ENCODE measurements at regions not wholly inside any gene's neighbourhood (a gene's known extent, or its start where the extent isn't known, plus 50 kb on each side); places are given as distances from the start of the nearest gene placed in this dataset.

DNA sequence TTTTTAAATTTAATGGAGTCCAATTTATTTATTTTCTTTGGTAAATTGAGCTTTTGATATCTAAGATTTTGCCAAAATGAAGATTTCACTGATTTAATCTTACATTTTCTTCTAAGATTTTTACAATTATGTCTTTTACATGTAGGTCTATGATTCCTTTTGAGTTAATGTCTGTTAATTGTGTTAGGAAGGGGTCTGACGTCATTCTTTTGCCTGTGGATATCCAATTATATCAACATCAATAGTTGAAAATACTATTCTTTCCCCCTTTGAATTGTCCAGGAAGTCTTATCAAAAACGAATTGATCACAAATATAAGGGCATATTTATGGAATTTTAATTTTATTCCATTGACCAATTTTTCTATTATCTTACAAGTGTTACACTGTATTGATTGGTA, 1258.8 kb upstream of the B3GALT2 start:
- Histone ChIP-seq H3K4me3 (ENCODE audit: low read length) (no peak overlapping the region), H3K27me3 (ENCODE audit: control insufficient read depth, insufficient read depth, low read length) (no peaks in the 10 kb centered on the region), H3K27ac (ENCODE audit: low read length) (no peak overlapping the region), H3K4me1 (ENCODE audit: control insufficient read depth, insufficient read depth, low read length) (no peaks in the 10 kb centered on the region), H3K9me3 (ENCODE audit: control insufficient read depth, insufficient read depth, low read length) (no peaks in the 10 kb centered on the region), H3K36me3 (ENCODE audit: control insufficient read depth, insufficient read depth, low read length) (no peaks in the 10 kb centered on the region)
- no peaks in the 10 kb centered on the region for H3K4me1 Mint-ChIP-seq
- DNase-seq (no peak), ATAC-seq (no peak)
- TF ChIP-seq CTCF (IDR thresholded peaks at IDR 0.05): no peak
- no CpG with 5 or more reads among the region's 2 CpGs for whole genome bisulfite sequencing (ENCODE audit: insufficient coverage)
- no peak overlapping the region for H3K27ac Mint-ChIP-seq
- no peak overlapping the region for H3K4me3 Mint-ChIP-seq
- H3K27me3 Mint-ChIP-seq (ENCODE audit: low read depth in 2 of 2): no peaks in the 10 kb centered on the region
- H3K36me3 Mint-ChIP-seq: no peaks in the 10 kb centered on the region
- intact Hi-C loops (cut with micrococcal nuclease): no loop called here
- peaks cover 13 to 25% of the 10 kb centered on the region in 2 donors for H3K9me3 Mint-ChIP-seq

DNA sequence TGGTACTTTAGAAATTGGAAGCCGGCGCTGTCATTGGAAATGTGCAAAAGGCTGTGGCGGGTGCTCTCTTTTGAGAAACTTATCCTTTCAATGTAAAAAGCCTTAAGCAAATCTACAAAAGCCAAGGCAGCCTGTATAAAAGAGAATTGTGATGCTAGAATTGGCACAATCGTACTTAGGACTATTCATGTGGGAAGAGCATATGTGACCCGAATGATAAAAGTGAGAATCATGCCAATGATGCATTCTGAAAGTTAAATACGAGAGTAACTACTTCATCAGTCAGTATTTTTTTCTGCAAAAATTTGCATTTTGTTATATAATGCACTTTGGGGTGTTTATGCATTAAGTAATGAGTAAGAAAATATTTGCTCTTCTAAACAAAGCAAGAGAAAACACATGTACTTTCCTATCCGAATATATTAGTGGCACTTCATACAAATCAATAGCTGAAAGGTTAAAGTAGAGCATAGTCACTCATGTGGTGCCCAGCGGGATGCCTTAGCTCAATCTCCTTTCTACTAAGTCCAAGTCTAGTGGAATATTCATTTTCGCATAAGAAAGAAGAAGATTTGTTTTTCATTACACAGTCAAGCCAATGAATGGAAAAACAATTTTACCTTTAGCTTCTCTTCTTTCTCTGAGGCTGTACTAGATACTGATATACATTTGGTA, 1256.6 kb upstream of the B3GALT2 start:
- 96% methylated on average over 7 of the region's 9 CpGs for WGBS (ENCODE audit: insufficient coverage)
- Mint-ChIP-seq H3K4me3 (no peak overlapping the region), H3K4me1 (no peaks in the 10 kb centered on the region), H3K9me3 (peaks cover 15 to 19% of the 10 kb centered on the region in 2 donors), H3K27ac (no peak overlapping the region), H3K27me3 (ENCODE audit: low read depth in 2 of 2) (no peaks in the 10 kb centered on the region), H3K36me3 (peaks cover 12% of the 10 kb centered on the region)
- no peaks in the 10 kb centered on the region for H3K27me3 ChIP-seq (ENCODE audit: control insufficient read depth, insufficient read depth, low read length)
- no peak overlapping the region for H3K4me3 ChIP-seq (ENCODE audit: low read length)
- no peaks in the 10 kb centered on the region for H3K36me3 ChIP-seq (ENCODE audit: control insufficient read depth, insufficient read depth, low read length)
- TF ChIP-seq CTCF (IDR thresholded peaks at IDR 0.05): no peak
- H3K9me3 ChIP-seq (ENCODE audit: control insufficient read depth, insufficient read depth, low read length): no peaks in the 10 kb centered on the region
- DNase-seq (no peak), ATAC-seq (no peak)
- no peak overlapping the region for H3K27ac ChIP-seq (ENCODE audit: low read length)
- intact Hi-C loops (cut with micrococcal nuclease): no loop called here
- H3K4me1 ChIP-seq (ENCODE audit: control insufficient read depth, insufficient read depth, low read length): no peaks in the 10 kb centered on the region

DNA sequence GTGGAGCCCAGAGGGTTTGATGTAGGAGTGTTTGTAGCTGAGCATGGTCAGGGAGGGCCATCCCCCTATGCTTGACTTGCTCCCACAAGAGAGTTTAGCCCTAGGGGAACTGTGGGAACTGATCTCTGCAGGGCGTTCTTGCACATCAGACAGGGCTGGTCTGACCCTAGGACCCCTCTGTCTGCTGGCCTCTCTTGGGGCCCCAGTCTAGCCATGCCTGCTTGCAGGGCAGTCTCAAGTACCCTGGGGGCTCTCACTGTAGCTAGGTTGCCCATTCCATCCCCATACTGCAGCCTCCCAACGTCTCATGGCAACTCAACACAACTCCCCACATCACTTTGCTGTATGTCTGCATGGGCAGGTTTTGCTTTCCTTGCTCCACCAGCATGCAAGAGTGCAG, 1250.7 kb upstream of the B3GALT2 start:
- intact Hi-C loops (cut with micrococcal nuclease): no loop called here
- H3K27ac ChIP-seq (ENCODE audit: low read length): no peak overlapping the region
- ATAC-seq (no peak), DNase-seq (no peak)
- no peaks in the 10 kb centered on the region for H3K27me3 Mint-ChIP-seq (ENCODE audit: low read depth in 2 of 2)
- H3K9me3 ChIP-seq (ENCODE audit: control insufficient read depth, insufficient read depth, low read length): peaks cover 4% of the 10 kb centered on the region
- H3K4me3 Mint-ChIP-seq: no peak overlapping the region
- H3K4me3 ChIP-seq (ENCODE audit: low read length): no peak overlapping the region
- H3K4me1 Mint-ChIP-seq: no peaks in the 10 kb centered on the region
- H3K27ac Mint-ChIP-seq: no peak overlapping the region
- WGBS (ENCODE audit: insufficient coverage): 76% methylated on average over 2 of the region's 2 CpGs
- no peak for TF ChIP-seq CTCF (IDR thresholded peaks at IDR 0.05)
- H3K36me3 Mint-ChIP-seq: peaks cover 16% of the 10 kb centered on the region
- H3K27me3 ChIP-seq (ENCODE audit: control insufficient read depth, insufficient read depth, low read length): no peaks in the 10 kb centered on the region
- H3K36me3 ChIP-seq (ENCODE audit: control insufficient read depth, insufficient read depth, low read length): no peaks in the 10 kb centered on the region
- no peaks in the 10 kb centered on the region for H3K4me1 ChIP-seq (ENCODE audit: control insufficient read depth, insufficient read depth, low read length)
- H3K9me3 Mint-ChIP-seq: peaks cover 9 to 10% of the 10 kb centered on the region in 2 donors

DNA sequence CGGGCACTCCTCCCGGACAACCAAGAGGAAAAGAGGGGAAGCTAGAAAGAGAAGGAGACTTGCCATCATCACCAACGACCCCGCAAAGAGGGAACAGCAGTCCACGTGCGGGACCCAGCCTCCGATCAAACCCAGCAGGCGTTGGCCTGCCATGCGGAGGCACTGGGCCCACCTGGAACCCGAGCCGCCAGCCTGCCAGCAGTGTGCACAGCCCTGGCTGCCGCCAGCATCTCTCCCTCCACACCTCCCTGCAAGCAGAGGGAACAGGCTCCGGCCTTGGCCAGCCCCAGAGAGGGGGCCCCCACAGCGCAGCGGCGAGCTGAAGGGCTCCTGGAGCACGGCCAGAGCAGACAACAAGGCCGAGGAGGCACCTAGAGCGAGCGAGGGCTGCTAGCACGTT, 1244.7 kb upstream of the B3GALT2 start:
- no peak for ATAC-seq
- no peak for DNase-seq
- H3K36me3 ChIP-seq (ENCODE audit: control insufficient read depth, insufficient read depth, low read length): no peaks in the 10 kb centered on the region
- H3K27ac ChIP-seq (ENCODE audit: low read length): no peak overlapping the region
- H3K9me3 ChIP-seq (ENCODE audit: control insufficient read depth, insufficient read depth, low read length): no peaks in the 10 kb centered on the region
- H3K27ac Mint-ChIP-seq: no peak overlapping the region
- H3K9me3 Mint-ChIP-seq: peaks cover 6 to 10% of the 10 kb centered on the region in 2 donors
- no peak for TF ChIP-seq CTCF (IDR thresholded peaks at IDR 0.05)
- H3K27me3 ChIP-seq (ENCODE audit: control insufficient read depth, insufficient read depth, low read length): no peaks in the 10 kb centered on the region
- WGBS (ENCODE audit: insufficient coverage): 94% methylated on average over 21 of the region's 21 CpGs
- H3K27me3 Mint-ChIP-seq (ENCODE audit: low read depth in 2 of 2): no peaks in the 10 kb centered on the region
- no peaks in the 10 kb centered on the region for H3K36me3 Mint-ChIP-seq
- no peak overlapping the region for H3K4me3 Mint-ChIP-seq
- intact Hi-C loops (cut with micrococcal nuclease): no loop called here
- no peaks in the 10 kb centered on the region for H3K4me1 Mint-ChIP-seq
- H3K4me1 ChIP-seq (ENCODE audit: control insufficient read depth, insufficient read depth, low read length): no peaks in the 10 kb centered on the region
- no peak overlapping the region for H3K4me3 ChIP-seq (ENCODE audit: low read length)

All from natural killer cell (primary cell).